Neuronal stem cell (in vitro differentiated cells): ENCODE measurements at regions not wholly inside any gene's neighbourhood (a gene's known extent, or its start where the extent isn't known, plus 50 kb on each side); places are given as distances from the start of the nearest gene placed in this dataset.
"Not testable (repeated sequence)": the region's sequence is repeated elsewhere in the genome, so short reads cannot be mapped to it uniquely, and the experiment has no call there.

Experiments used
- DNase-seq: peaks from one replicate; pipeline ENCODE4 v3.0.0-alpha.2; 2013; ENCODE audit warnings: low spot score
- H2AFZ ChIP-seq: one replicate; pipeline ENCODE4 v1.6.1; 2013; ENCODE audit warnings: mild to moderate bottlenecking, low read length, inconsistent platforms
- H2AK5ac ChIP-seq: 2 replicates; pipeline ENCODE4 v1.6.1; 2013; ENCODE audit warnings: low read depth, mild to moderate bottlenecking, inconsistent platforms, low read length, moderate library complexity, mixed read lengths
- H2BK120ac ChIP-seq: 2 replicates; pipeline ENCODE4 v1.6.1; 2013; ENCODE audit warnings: low read depth, mild to moderate bottlenecking, inconsistent platforms, low read length, moderate library complexity, mixed read lengths
- H2BK12ac ChIP-seq: one replicate; pipeline ENCODE4 v1.6.1; 2013; ENCODE audit warnings: low read length, inconsistent platforms
- H2BK15ac ChIP-seq: 2 replicates; pipeline ENCODE4 v1.6.1; 2013; ENCODE audit warnings: mild to moderate bottlenecking, low read length, inconsistent platforms, mixed read lengths
- H2BK5ac ChIP-seq: one replicate; pipeline ENCODE4 v1.6.1; 2013; ENCODE audit warnings: inconsistent platforms, mild to moderate bottlenecking, low read length, moderate library complexity
- H3K14ac ChIP-seq: one replicate; pipeline ENCODE4 v1.6.1; 2013; ENCODE audit warnings: low read length, inconsistent platforms
- H3K18ac ChIP-seq: 2 replicates; pipeline ENCODE4 v1.6.1; 2013; ENCODE audit warnings: low read length, inconsistent platforms
- H3K23ac ChIP-seq: 2 replicates; pipeline ENCODE4 v1.6.1; 2013; ENCODE audit warnings: low read depth, mild to moderate bottlenecking, mixed read lengths, low read length, inconsistent platforms; ENCODE audit not compliant: poor library complexity
- H3K27ac ChIP-seq: replicated peaks from 3 replicates; pipeline ENCODE4 v1.5.1; 2013; ENCODE audit warnings: low read length, inconsistent platforms
- H3K27me3 ChIP-seq, 3 experiments: 2 replicates each; pipeline ENCODE4 v1.6.1; 2013; ENCODE audit warnings: low read length in 3 of 3, mild to moderate bottlenecking in 2 of 3, inconsistent platforms in 1 of 3, low read depth in 1 of 3, mixed read lengths in 1 of 3, moderate library complexity in 1 of 3; ENCODE audit not compliant: control insufficient read depth in 3 of 3, insufficient read depth in 3 of 3
- H3K36me3 ChIP-seq, 2 donors: replicated peaks in 1 of 2; 2 replicates each; pipeline ENCODE4 v1.6.1; 2013; ENCODE audit warnings: low read length in 2 of 2; ENCODE audit not compliant: control insufficient read depth in 2 of 2, insufficient read depth in 2 of 2
- H3K4ac ChIP-seq: 2 replicates; pipeline ENCODE4 v1.6.1; 2013; ENCODE audit warnings: inconsistent platforms, mild to moderate bottlenecking, low read length, moderate library complexity
- H3K4me1 ChIP-seq, 2 donors: 1 replicate in 1 of 2; 2 replicates in 1 of 2; pipeline ENCODE4 v1.6.1; 2013; ENCODE audit warnings: low read length in 2 of 2, low read depth in 1 of 2; ENCODE audit not compliant: control insufficient read depth in 2 of 2, insufficient read depth in 1 of 2
- H3K4me2 ChIP-seq: one replicate; pipeline ENCODE4 v1.6.1; 2013; ENCODE audit warnings: mild to moderate bottlenecking, low read length, inconsistent platforms; ENCODE audit not compliant: insufficient read depth, poor library complexity, severe bottlenecking
- H3K4me3 ChIP-seq, 2 donors: 2 replicates each; pipeline ENCODE4 v1.5.1; 2013; ENCODE audit warnings: low read length in 2 of 2, mild to moderate bottlenecking in 2 of 2, inconsistent platforms in 1 of 2, moderate library complexity in 1 of 2
- H3K79me1 ChIP-seq: one replicate; pipeline ENCODE4 v1.6.1; 2013; ENCODE audit warnings: low read depth, mild to moderate bottlenecking, inconsistent platforms, low read length, moderate library complexity
- H3K9ac ChIP-seq: one replicate; pipeline ENCODE4 v1.6.1; 2013; ENCODE audit warnings: mild to moderate bottlenecking, low read depth, low read length, inconsistent platforms; ENCODE audit not compliant: poor library complexity
- H3K9me3 ChIP-seq, 2 donors: replicated peaks in 1 of 2; 2 replicates each; pipeline versions ENCODE3 to v1.6.1; 2013; ENCODE audit warnings: low read length in 2 of 2, mild to moderate bottlenecking in 2 of 2, inconsistent platforms in 1 of 2, low read depth in 1 of 2, mixed read lengths in 1 of 2, moderate library complexity in 1 of 2; ENCODE audit not compliant: control insufficient read depth in 2 of 2, insufficient read depth in 1 of 2
- H4K8ac ChIP-seq: one replicate; pipeline ENCODE4 v1.6.1; 2013; ENCODE audit warnings: low read depth, mild to moderate bottlenecking, inconsistent platforms, low read length, moderate library complexity
- H4K91ac ChIP-seq: one replicate; pipeline ENCODE4 v1.6.1; 2013; ENCODE audit warnings: low read length, low read depth, mild to moderate bottlenecking, inconsistent platforms; ENCODE audit not compliant: poor library complexity
- WGBS, 2 donors: extraction: QIAGEN DNeasy Blood & Tissue Kit; methylation state at CpG; one replicate each; pipeline ENCODE4 v1.1.7; 2013; ENCODE audit warnings: missing lambda C conversion rate in 2 of 2, mixed read lengths in 1 of 2; ENCODE audit not compliant: insufficient read length in 2 of 2, insufficient replicate concordance in 1 of 2; ENCODE audit errors: extremely low coverage in 2 of 2; 5-methylcytosine and 5-hydroxymethylcytosine counted together

GRCh38 chr19:34620134-34620533 lies 56.8 kb downstream of the SCGB2B2 start:
- not testable (repeated sequence) for DNase-seq, H2AK5ac ChIP-seq, H3K18ac ChIP-seq, H2AFZ ChIP-seq, H2BK5ac ChIP-seq, H4K91ac ChIP-seq, H3K9ac ChIP-seq, H3K4me1 ChIP-seq, H3K79me1 ChIP-seq, H2BK120ac ChIP-seq, H2BK12ac ChIP-seq, H3K14ac ChIP-seq, H3K23ac ChIP-seq, H3K4ac ChIP-seq, H3K4me3 ChIP-seq, H3K4me2 ChIP-seq, H3K36me3 ChIP-seq, H3K27me3 ChIP-seq, H3K27ac ChIP-seq, H2BK15ac ChIP-seq, H4K8ac ChIP-seq
- H3K9me3 ChIP-seq, result peaks cover 4 to 13% of the 10 kb centered on the region in 2 donors

GRCh38 chr19:34618410-34618809 lies 58.5 kb downstream of the SCGB2B2 start:
- Histone ChIP-seq H3K4me1 (no peaks in the 10 kb centered on the region), H4K8ac (no peak overlapping the region), H2BK5ac (no peak overlapping the region), H2BK15ac (no peak overlapping the region), H3K27ac (no peak overlapping the region), H4K91ac (no peak overlapping the region), H2BK12ac (no peak overlapping the region), H3K4me3 (no peak overlapping the region), H3K79me1 (no peaks in the 10 kb centered on the region), H3K9ac (no peak overlapping the region), H3K9me3 (peaks cover 0 to 9% of the 10 kb centered on the region in 2 donors), H3K23ac (no peak overlapping the region), H3K18ac (no peak overlapping the region), H3K14ac (no peak overlapping the region), H3K4ac (no peak overlapping the region), H2BK120ac (no peak overlapping the region), H3K27me3 (no peaks in the 10 kb centered on the region), H2AK5ac (no peak overlapping the region), H3K36me3 (no peaks in the 10 kb centered on the region), H2AFZ (no peak overlapping the region), H3K4me2 (no peak overlapping the region)
- no CpG with 5 or more reads among the region's 1 CpG for WGBS, 2 donors
- no peak for DNase-seq

GRCh38 chr19:34617996-34618395 lies 59.0 kb downstream of the SCGB2B2 start:
- not testable (repeated sequence) for H3K14ac ChIP-seq, H3K23ac ChIP-seq, H2BK120ac ChIP-seq, H3K79me1 ChIP-seq, H3K4me1 ChIP-seq, H3K27me3 ChIP-seq, H3K4ac ChIP-seq, H3K4me2 ChIP-seq, H4K91ac ChIP-seq, H2BK5ac ChIP-seq, H3K18ac ChIP-seq, H2AFZ ChIP-seq, DNase-seq, H3K9ac ChIP-seq, H2BK15ac ChIP-seq, H3K27ac ChIP-seq, H2AK5ac ChIP-seq, H3K9me3 ChIP-seq, H2BK12ac ChIP-seq, H3K36me3 ChIP-seq, H4K8ac ChIP-seq, H3K4me3 ChIP-seq
- WGBS, 2 donors, result no CpG with 5 or more reads among the region's 8 CpGs

- Histone ChIP-seq H3K4me1 (no peaks in the 10 kb centered on the region), H3K27me3 (no peaks in the 10 kb centered on the region), H2BK12ac (no peak overlapping the region), H3K23ac (no peak overlapping the region), H2BK120ac (no peak overlapping the region), H3K14ac (no peak overlapping the region), H3K4ac (no peak overlapping the region), H3K27ac (no peak overlapping the region), H2BK15ac (no peak overlapping the region), H2AK5ac (no peak overlapping the region), H4K91ac (no peak overlapping the region), H3K79me1 (no peaks in the 10 kb centered on the region), H4K8ac (no peak overlapping the region), H2AFZ (no peak overlapping the region), H3K9ac (no peak overlapping the region), H3K36me3 (no peaks in the 10 kb centered on the region), H3K4me2 (no peak overlapping the region), H3K18ac (no peak overlapping the region), H3K9me3 (peaks cover 0 to 32% of the 10 kb centered on the region in 2 donors), H3K4me3 (no peak overlapping the region), H2BK5ac (no peak overlapping the region)
- DNase-seq, result no peak
These were observed 74.0 kb downstream of the SCGB2B2 start for GRCh38 chr19:34603003-34603402.
